HG03575 (cell line): ENCODE measurements at regions not wholly inside any gene's neighbourhood (a gene's known extent, or its start where the extent isn't known, plus 50 kb on each side); places are given as distances from the start of the nearest gene placed in this dataset.
"Not testable (repeated sequence)": the region's sequence is repeated elsewhere in the genome, so short reads cannot be mapped to it uniquely, and the experiment has no call there.

Experiments used
- ATAC-seq: cut with Tn5 transposase; IDR thresholded peaks from one replicate; pipeline ENCODE4 v1.9.1; 2021; ENCODE audit not compliant: unreplicated experiment, insufficient number of reproducible peaks, low FRiP score; ENCODE audit errors: extremely low read depth

DNA sequence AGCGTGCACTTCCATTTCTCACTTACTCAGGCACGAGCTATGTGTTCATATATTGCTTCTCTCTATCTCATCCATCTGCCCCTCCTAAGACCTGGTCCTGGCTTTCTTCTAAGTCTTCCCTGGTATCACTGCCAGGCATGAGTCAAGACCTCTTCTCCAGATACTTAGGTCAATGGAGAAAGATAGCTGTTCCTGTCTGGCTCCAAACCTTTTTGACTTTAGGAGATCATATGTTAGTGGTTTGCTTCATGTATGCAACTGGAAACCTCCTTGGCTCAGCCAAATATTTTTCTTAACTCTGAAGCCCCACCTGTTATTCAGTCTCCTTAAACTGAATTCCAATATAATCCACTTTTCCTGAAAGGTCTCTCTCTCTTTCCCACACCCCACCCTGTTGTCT, 211.6 kb upstream of the PTBP2 start:
- no peak for ATAC-seq

DNA sequence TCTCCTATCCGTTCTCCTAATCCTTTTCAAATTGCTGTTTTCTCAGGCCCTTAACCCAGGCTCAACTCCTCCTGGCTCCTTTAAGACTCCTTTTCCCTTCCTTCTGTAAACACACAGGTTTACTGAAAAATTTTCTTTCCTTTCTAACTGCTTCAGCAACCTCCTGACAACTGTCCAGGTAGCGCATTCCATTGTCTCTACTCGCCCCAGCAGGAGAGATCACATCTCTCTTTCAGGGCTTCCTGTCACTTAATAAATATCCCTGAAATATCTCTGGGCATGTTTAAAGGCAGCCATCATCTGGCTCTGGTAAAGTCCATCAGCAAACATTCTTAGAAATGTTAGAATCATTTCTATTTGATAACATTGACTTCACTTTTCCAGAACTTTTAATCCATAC, 211.2 kb upstream of the PTBP2 start:
- no peak for ATAC-seq

DNA sequence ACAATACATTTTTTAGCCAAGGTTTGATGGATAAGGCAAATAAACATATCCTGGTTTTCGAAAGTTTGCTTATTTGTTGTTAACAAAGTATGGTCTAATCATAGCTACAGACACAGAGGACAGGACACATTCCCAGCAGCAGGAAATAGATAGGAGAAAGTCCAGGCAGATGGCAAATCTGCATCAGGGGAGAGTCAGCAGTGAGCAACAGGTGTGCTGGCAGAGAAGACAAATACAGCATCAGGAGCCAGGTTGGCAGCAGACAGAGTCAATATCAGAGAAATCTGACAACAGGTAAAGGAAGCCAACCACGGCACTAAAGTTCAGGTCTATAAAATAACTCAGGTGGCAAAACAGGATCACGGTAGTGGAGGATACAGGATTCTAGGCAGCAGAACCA, 210.7 kb upstream of the PTBP2 start:
- no peak for ATAC-seq

DNA sequence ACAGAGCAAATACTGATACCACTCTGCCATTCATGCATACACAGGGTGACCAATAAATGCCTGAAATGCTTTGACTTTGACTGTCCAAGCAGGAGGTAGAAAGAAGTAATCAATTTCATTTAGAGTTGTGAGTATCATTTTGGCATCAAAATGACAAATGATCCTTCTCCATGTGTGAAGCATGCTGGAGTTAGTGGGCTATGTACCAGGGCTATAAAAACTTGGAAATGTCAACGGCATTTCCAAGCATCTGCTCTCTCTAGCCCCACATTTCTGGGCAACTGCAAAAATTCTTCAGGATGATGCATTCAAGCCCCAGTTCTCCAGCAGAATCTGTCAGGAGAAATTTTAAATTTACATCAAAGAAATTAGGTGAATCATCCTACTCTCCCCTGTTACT, 208.4 kb upstream of the PTBP2 start:
- ATAC-seq, result no peak

DNA sequence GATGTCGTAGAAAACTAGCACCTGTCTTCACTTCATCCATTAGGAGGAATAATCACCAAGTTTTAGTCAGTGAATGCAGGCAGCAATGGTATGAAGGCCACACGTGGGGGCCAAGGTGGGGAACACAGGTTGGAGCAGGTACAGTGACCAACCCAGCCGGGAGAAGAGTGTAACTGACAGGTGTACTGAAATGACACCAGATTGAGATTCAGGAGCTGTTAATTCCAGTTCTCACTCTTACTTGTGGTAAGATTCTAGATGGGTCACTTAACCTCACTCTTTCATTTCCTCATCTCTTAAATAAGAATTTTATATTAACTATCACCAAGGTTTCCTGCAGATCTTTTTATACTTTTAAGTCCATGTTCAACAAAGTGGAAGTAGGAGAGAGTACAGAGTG, 206.2 kb upstream of the PTBP2 start:
- no peak for ATAC-seq

DNA sequence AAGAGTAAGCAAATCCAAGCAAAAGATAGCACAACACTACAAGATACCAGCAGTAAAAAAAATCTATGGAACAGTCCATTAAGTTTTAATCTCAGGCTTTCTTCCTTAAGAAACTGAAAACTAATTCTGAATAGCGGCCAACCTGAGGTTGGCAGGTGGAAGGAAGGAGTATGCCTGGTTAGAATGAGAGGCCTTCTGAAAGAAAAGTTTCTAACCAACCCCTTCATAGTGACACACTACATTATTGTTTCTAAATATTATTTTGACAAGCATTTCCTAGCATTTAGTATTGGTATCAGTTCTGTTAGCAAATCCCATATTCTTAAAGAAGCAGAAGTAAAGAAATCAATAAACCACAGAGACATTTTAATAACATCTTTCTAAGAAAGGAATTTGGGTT, 205.7 kb upstream of the PTBP2 start:
- no peak for ATAC-seq

DNA sequence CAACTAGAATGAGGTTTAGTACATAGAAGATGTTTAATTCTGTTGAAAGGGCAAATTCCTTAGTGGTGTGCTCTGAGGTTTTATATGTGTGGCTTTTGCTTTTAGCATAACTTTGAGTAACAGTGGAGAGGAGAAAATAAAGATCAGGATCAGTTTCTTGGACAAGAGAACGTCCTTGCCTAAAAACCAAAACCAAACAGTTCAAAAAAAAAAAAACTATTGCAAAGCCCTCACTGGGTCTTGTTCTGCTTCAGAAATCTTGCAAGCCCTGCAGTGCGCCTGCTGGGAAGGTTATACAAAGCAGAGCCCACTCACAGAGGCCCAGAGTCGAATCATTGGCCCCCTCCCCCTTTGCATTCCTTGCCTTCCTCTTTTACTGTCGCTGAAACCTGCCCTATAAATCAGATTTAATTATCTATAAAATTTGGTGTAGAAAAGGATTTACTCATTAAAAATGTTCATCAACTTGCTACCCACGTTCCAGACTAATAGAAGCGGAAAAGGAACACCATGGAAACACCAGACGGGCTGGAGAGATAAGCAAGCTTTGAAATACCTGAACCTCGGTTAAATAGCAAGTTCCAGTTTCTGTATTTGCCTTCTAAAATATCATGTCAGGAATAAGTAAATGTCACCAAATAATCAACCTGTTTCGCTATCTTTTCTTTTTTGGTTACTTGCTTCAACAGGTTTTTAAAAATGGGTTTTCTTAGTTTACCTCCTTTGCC, 201.6 kb upstream of the PTBP2 start:
- ATAC-seq, result no peak

DNA sequence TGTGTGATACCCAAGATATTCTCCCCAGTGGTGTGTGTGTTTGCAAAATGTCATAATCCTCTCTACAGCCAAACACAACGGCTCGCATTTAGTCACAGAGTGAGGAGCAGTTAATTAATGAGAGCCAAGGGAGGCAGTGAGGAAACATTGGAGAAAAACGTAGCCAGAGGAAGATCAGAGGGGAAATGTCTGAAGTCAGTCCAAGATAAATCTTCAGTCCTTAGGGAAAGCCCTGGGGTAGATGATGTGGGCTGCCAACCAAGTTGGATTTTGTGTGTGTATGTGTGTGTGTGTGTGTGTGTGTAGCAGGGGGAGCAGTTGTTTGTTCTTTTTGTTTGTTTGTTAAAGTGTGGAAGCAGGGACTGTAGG, 201.0 kb upstream of the PTBP2 start:
- ATAC-seq, result no peak

DNA sequence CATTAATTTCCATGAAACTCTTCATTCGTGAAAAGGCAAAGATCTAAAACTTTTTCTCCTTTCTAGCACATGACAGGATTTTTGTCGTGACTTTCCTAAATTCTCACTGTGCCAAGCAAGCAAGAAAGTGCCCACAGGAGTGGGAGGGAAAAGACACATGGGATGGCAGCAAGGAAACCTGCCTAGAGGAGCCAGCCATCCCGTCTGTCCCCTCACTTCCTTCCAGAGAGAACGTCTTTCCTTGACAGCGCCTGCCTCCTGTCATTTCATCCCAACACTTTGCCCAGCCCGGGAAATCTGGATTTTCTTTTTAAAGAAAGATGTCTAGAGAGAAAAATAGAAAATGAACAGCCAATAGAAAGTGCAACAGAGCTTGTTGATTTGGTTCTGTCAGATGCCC, 200.6 kb upstream of the PTBP2 start:
- ATAC-seq, result no peak

DNA sequence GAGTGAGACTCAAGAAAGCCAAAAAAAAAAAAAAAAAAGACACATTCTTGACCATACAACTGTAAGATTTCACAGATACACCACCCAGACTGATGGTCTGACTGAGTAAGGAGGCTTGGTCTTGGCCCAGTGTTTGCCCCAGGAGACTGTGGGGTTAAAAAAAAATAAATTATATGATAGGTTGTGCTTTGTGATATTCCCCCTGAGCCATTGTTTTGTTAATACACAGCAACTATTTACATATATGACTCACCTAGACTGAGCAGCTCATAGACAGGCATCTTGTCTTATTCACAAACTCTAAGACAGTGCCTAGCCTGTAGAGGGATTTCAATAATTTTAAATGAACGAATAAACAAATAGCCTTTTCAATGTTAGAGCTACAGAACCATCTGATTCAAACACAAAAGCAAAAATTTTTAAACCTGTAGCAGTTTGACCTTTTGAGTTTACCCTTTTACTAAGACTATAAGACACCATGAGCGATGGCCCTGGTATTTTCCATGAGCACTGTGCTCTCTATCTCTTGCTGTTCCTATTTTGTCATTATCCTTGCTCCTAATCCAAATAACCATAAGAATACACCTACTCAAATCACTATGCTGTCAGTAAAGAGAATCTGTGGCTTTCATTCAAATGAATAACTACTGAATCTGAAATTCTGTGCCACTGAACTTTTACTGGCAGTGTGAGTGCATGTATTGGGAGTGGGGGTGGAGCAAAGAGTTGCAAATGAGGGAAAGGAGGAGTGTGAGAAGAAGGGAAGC, 199.4 kb upstream of the PTBP2 start:
- no peak for ATAC-seq

DNA sequence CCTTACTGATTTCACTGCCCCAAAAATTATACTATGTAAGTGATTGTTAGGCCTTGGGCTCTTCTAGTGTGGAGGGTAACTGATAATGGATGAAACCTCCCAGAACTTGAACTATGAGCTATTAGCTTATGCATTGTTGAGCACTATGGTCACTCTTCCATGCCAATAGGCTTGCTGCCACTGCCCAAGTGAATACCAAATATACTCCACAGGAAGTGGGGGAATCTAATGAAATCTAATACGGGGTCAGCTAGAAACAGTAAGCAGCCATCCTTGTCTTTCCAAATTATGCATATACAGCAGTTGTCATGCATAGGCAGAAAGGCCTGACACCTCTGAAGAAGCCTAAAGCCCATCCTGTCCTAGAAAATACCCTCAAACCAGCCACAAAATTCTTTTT, 198.7 kb upstream of the PTBP2 start:
- ATAC-seq, result no peak

DNA sequence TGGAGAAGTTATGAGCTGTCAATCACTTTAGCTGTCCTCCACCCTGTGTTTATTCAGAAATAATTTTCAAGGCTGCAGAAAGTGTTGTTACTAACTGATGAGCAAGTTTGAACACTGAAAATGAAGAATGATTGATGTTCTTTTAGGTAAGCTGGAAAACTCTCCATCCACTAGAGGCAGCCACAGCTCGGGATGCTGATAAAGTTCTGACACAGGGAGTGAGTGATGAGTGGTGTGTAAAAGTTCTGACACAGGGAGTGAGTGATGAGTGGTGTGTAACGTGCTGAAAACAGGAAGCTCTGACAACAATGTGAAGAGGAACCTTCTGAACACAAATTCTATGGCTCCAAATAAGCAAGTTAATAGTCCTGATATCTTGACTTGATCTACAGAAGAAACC, 197.5 kb upstream of the PTBP2 start:
- ATAC-seq, result no peak

DNA sequence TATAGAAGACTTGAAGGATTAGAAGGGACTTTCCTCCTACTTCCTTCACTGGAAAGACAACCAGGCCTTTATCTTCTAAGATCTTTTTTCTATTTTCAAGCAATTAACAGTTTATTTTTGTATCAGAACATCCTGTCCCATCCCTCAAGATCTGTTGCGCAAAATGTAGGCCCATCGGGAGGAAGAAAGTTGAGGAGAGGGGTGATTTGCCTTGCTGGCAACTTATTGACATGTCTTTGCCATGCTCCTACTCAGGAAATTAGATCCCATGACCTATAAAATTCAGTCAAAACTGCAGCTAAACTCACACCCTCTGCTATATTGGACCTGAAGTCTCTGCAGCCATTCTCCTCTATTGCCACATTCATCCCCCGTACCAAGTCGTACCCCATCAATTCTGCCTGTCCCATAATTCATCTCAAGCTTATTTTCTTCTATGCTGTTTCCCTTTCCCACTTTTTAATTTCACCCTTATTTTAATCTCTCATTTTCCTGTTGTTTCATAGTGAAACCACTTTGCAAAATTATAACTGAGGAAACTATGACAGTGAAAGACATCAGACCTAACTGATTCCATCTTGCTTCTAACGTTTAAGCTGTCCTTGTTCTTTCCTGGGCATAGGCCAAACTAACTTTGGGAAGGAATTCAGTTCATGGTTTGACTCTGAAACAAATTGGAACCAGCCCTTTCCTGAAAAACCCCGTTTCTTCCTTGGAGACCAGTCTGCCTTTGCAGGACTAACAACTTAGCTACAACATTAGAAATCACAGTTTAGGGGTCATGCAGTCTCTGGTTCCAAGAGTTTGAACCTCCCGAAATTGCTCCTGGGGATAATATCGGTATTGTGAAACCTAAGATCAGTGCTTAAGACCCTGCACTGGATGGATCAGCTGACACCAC, 195.7 kb upstream of the PTBP2 start:
- no peak for ATAC-seq

DNA sequence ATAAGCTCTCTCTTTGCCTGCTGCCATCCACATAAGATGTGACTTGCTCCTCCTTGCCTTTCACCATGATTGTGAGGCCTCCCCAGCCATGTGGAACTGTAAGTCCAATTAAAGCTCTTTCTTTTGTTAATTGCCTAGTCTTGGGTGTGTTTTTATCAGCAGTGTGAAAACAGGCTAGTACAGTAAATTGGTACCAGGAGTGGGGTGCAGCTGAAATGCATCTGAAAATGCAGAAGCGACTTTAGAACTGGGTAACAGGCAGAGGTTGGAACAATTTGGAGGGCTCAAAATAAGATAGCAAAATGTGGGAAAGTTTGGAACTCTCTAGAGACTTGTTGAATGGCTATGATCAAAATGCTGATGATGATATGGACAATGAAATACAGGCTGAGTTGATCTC, 192.9 kb upstream of the PTBP2 start:
- not testable (repeated sequence) for ATAC-seq

DNA sequence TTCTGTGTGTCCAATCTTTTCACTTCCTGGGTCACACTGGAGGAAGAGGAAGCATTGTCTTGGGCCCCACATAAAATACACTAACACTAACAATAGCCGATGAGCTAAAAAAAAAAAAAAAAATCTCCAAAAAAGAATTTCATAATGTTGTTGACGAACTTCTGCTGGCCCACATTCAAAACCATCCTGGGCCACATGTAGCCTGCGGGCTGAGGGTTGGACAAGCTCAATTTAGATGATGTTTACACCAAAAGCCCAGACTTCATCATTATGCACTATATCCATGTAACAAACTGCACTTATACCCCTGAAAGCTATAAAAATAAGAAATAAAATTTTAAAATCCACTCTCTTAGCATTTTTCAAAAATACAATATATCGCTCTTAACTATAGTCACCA, 187.8 kb upstream of the PTBP2 start:
- no peak for ATAC-seq

DNA sequence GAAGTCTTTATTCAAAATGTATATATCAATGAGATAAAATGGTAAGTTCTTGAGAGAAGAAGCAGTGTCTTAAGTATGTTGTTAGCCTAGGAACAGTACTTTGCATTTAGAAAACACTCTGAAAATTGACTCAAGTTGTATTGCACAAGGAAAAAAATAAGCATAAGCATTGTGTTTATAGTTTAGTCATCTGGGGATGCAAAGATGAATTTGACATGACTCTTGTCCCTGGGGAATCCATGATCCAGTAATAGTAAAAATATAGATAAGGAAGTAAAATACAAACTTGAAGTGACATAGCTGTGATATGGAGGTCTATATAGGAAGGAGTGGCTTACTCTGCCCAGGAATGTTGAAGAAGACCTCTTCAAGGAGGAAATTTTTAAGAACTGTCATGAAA, 185.0 kb upstream of the PTBP2 start:
- no peak for ATAC-seq

DNA sequence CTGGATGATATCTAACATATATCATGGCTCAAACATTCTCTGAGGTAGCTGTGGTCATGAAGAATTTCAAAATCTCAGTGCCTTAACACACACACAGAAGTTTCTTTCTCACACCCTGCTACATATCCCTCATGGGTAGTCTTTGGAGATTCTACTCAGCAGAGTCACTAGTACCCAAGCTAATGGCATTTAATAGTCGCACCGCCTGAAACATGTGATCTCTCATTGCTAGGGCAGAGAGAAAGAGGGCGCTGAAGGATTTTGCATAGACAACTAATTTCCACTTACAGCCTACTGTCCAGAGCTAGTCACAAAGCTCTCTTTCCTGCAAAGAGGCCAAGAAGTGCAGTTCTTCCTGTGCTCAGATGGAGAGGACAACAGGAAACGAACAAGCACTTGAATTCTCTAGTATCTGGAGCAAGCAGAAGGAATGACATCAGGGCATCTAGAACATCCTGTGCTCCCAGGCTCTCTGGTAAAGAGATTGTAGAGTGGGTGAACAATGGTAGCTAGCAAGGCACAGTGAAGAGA, 183.4 kb upstream of the PTBP2 start:
- ATAC-seq, result no peak

DNA sequence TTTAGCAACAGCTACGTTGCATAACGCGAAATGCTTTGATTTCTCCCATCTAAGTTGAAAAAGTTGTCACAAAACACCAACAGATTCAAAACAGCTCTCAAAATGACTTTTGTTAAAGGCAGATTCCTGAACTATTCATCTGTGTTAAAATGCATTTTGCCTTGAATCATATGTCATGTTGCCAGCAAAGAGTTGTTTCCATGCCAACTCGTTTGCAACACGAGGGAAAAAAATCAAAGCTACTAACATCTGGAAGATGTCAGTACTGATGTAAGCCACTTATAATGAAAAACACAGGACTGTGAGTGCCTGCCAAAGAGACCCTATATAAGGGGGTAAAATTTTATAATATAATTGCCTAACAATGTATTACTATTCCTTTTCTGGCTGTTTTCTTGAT, 182.7 kb upstream of the PTBP2 start:
- ATAC-seq, result no peak

DNA sequence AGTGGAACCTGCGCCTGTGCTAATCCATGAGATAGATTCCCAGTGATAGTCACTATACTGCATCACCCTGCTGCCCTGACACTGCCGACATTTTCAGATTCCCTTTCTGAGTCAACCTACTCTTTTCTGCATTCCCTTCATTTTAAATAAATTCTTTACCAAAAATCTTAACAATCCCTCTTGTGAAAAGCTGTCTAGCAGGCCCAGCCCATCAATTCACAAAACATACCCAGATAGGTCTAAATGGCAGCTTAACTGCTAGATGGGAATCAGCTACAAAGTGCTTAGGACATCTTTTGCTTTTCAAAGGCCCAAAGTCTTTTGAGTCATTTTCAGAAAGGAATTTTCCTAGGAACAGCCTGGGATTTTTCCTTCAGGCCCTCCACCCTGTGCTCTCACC, 180.1 kb upstream of the PTBP2 start:
- ATAC-seq, result no peak
